Omental fat pad (tissue), 3 donors: ENCODE measurements at regions not wholly inside any gene's neighbourhood (a gene's known extent, or its start where the extent isn't known, plus 50 kb on each side); places are given as distances from the start of the nearest gene placed in this dataset.
"Not testable (repeated sequence)": the region's sequence is repeated elsewhere in the genome, so short reads cannot be mapped to it uniquely, and the experiment has no call there.

Experiments
- ATAC-seq: fragments of 150-250 bp; one replicate; pipeline ENCODE4 v1.9.1; 2016; ENCODE audit warnings: mild to moderate bottlenecking, moderate library complexity; ENCODE audit not compliant: low FRiP score
- DNase-seq: peaks from one replicate; pipeline ENCODE4 v3.0.0-alpha.2; 2019; ENCODE audit warnings: low spot score
- CTCF ChIP-seq, 3 donors: fragments of 450-650 bp; IDR thresholded peaks; one replicate each; pipeline ENCODE4 v1.5.1; 2016 to 2017; ENCODE audit warnings: antibody characterized with exemption in 3 of 3, mild to moderate bottlenecking in 3 of 3, moderate library complexity in 2 of 3

DNA sequence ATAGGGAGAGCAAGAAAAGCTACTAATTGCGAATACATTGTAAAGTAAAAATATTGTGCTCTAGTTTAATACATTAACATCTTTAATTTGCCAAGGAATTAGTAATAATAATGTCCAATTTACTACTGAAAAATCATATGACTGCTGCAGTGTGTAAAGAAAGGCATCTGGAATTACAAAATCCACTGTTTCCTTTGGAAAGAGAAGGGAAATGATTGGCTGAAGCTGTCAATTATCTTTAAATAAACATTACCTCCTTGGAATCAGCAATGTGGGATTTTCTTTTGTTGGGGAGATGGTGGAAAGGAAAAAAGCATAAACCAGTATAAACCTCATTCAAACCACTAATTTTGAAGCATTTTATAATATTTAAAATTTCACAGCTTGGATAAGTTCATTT, 276.0 kb downstream of the MAP2K6 start:
- no peak for ATAC-seq

GRCh38 chr17:69692171-69692570, 277.7 kb downstream of the MAP2K6 start:
- DNase-seq: no peak
- TF ChIP-seq CTCF (IDR thresholded peaks at IDR 0.05): no peak
- no peak for ATAC-seq

More for the DNA sequence above, 276.0 kb downstream of the MAP2K6 start:
- no peak for DNase-seq
- no peak for TF ChIP-seq CTCF (IDR thresholded peaks at IDR 0.05)

DNA sequence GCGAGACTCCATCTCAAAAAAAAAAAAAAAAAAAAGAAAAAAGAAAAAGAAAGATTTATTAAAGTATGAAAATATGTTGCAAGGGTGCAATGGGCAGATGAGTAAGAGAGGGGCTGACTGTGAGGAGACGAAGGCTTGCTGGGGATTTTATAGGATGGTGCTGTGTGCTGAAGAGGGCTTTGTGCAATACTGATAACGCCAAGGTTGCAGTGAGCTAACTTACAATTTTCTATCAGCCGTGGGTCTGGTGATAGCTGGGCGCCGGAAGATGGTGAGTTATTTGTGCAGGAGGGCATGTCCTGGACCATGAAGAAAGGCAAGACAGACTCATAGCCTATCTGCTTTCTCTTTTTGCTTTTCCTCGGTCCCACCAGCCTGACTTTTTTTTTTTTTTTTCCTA, 281.1 kb downstream of the MAP2K6 start:
- no peak for DNase-seq
- ATAC-seq: no peak
- TF ChIP-seq CTCF (IDR thresholded peaks at IDR 0.05): no peak

- DNase-seq: no peak
These were observed 282.2 kb downstream of the MAP2K6 start for GRCh38 chr17:69696650-69697049.

DNA sequence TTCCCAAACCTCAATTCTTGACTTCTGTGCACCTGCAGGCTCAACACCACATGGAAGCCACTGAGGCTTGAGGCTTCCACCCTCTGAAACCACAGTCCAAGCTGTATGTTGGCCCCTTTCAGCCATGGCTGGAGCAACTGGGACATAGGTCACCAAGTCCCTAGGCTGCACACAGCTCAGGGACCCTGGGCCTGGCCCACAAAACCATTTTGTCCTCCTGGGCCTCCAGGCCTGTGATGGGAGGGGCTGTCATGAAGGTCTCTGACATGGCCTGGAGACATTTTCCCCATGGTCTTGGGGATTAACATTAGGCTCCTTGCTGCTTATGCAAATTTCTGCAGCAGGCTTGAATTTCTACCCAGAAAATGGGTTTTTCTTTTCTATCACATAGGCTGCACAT, 283.9 kb downstream of the MAP2K6 start:
- DNase-seq, ATAC-seq: not testable (repeated sequence)

More at GRCh38 chr17:69696650-69697049, 282.2 kb downstream of the MAP2K6 start:
- no peak for ATAC-seq
- no peak for TF ChIP-seq CTCF (IDR thresholded peaks at IDR 0.05)

- no peak for TF ChIP-seq CTCF (IDR thresholded peaks at IDR 0.05)
- ATAC-seq (no peak), DNase-seq (no peak)
These were observed 287.6 kb downstream of the MAP2K6 start for GRCh38 chr17:69702078-69702477.

GRCh38 chr17:69703751-69704150, 289.3 kb downstream of the MAP2K6 start:
- DNase-seq (no peak), ATAC-seq (no peak)
- TF ChIP-seq CTCF (IDR thresholded peaks at IDR 0.05): no peak

DNA sequence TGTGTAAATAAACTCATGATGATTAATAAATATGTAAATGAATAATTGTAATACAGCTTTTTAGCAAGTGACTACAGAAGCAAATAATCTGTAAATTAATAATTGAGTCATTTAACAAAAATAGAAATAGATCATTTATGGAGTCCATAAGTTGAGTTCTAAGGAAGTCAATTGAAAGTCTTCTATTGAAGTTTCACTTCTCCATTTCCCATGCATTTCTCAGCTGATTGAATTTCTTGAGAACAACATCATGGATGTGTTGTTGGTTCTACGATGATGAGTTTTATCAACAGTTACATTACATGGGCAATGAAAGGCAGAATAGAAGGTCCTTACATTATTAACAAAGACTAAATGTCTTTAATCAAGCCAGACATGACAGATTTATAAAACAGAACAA, 290.4 kb downstream of the MAP2K6 start:
- no peak for TF ChIP-seq CTCF (IDR thresholded peaks at IDR 0.05)
- ATAC-seq (no peak), DNase-seq (no peak)
